ENCODE measurements at regions not wholly inside any gene's neighbourhood (a gene's known extent, or its start where the extent isn't known, plus 50 kb on each side); places are given as distances from the start of the nearest gene placed in this dataset.

- TF ChIP-seq BHLHE40 (IDR thresholded peaks at IDR 0.05; ENCODE audit: borderline replicate concordance) (no peak), FOXM1 (IDR thresholded peaks at IDR 0.05; ENCODE audit: borderline replicate concordance) (no peak), ELF4 (IDR thresholded peaks at IDR 0.05) (no peak), ARNT (IDR thresholded peaks at IDR 0.05) (no peak), SUZ12 (IDR thresholded peaks at IDR 0.05) (no peak), FOXK2 (IDR thresholded peaks at IDR 0.05) (no peak), FOXA1 (IDR thresholded peaks at IDR 0.05) (no peak), SP1 (IDR thresholded peaks at IDR 0.05) (no peak), NFRKB (IDR thresholded peaks at IDR 0.05) (no peak), HDGF (IDR thresholded peaks at IDR 0.05; ENCODE audit: borderline replicate concordance) (no peak), LEF1 (IDR thresholded peaks at IDR 0.05; ENCODE audit: borderline replicate concordance) (no peak), ZNF384 (IDR thresholded peaks at IDR 0.05) (no peak)
- TF ChIP-seq, protein P1, sequence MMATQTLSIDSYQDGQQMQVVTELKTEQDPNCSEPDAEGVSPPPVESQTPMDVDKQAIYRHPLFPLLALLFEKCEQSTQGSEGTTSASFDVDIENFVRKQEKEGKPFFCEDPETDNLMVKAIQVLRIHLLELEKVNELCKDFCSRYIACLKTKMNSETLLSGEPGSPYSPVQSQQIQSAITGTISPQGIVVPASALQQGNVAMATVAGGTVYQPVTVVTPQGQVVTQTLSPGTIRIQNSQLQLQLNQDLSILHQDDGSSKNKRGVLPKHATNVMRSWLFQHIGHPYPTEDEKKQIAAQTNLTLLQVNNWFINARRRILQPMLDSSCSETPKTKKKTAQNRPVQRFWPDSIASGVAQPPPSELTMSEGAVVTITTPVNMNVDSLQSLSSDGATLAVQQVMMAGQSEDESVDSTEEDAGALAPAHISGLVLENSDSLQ (IDR thresholded peaks at IDR 0.05) = no peak
Measured at GRCh38 chr7:17472518-17472917, 174.1 kb downstream of the AHR start.
